HG03439 (cell line): ENCODE measurements at regions not wholly inside any gene's neighbourhood (a gene's known extent, or its start where the extent isn't known, plus 50 kb on each side); places are given as distances from the start of the nearest gene placed in this dataset.

ENCODE experiments used
- ATAC-seq: cut with Tn5 transposase; IDR thresholded peaks from one replicate; pipeline ENCODE4 v1.9.1; 2021; ENCODE audit warnings: mild to moderate bottlenecking, moderate library complexity; ENCODE audit not compliant: unreplicated experiment

GRCh38 chr5:110209401-110209800 is 517.1 kb downstream of the TMEM232 start:
- no peak for ATAC-seq

DNA sequence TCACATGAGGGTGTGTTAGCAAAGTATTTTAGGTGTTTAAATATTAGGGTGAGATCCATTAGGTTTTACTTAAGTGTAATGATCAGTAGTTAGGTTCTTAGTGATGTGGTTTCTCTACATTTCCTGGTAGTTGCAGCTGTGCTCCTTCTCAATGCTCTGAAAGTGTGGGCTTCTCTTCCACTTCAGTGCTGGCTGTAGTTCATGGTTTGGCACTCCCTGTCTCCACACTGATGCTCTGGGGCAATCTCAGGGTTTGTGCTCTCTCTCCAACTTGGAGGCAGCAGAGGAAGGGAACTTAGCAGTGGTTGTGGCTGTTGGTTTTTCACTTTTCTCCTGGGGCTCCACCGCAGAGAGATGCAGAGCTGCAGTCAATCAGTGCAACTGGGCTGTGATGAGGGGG is 507.5 kb downstream of the TMEM232 start:
- no peak for ATAC-seq

GRCh38 chr5:110219769-110220168 is 506.7 kb downstream of the TMEM232 start:
- ATAC-seq = no peak

GRCh38 chr5:110221036-110221435 is 505.4 kb downstream of the TMEM232 start:
- ATAC-seq = no peak

GRCh38 chr5:110224050-110224449 is 502.4 kb downstream of the TMEM232 start:
- no peak for ATAC-seq

DNA sequence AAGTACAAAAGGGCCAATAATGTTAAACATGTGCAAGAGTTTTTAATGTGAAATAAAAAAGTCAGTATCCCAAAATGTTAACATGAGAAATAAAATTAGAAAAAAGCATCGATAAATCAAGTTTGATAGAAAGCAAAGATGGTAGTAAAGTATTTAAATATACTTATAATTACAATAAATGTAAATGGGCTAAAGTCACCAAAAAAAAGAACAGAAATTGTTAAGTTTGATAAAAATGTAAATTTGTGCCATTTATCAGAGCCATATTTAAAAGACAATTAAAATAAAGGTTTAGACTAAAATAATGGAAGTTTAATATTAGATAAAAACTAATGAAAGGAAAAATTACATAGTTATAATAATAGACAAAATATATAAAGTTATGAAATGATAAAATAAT is 500.5 kb downstream of the TMEM232 start:
- ATAC-seq = no peak

- no peak for ATAC-seq
Measured at GRCh38 chr5:110239786-110240185, 486.7 kb downstream of the TMEM232 start.

DNA sequence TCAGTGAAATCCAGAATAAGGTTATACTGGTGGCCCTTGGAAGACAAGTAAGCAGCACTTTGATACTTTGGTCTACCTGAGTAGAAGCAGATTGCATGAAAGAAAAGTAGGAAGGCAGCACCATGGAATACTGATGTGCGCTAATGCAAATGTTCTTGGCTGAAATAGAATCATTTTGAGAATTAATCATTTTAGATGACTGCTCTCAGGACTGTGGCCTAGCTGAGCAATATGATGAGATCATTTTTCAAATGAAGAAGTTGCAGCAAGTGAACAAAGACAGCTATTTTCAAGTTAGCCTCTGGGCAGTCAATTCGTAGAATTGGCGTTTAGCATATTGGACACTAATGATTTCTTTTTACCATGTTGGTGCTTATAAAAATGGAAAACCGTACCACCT is 483.5 kb downstream of the TMEM232 start:
- ATAC-seq = no peak

DNA sequence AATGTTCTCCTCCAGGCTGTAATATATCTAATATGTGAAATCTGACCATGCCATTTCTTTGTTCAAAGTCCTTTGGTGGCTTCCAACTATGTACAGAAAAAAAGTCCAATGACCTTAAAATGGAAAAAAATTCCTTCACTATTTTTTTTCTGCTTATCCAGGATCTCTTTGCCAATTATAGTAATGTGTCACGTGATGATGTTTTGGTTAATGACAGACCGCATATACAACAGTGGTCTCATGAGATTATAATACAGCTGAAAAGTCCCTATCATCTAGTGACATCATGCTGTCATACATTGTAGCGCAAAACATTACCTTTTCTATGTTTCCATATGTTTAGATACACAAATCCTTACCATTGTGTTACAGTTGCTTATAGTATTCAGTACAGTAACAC is 477.6 kb downstream of the TMEM232 start:
- ATAC-seq = no peak

- no peak for ATAC-seq
Measured at GRCh38 chr5:110250355-110250754, 476.1 kb downstream of the TMEM232 start.

DNA sequence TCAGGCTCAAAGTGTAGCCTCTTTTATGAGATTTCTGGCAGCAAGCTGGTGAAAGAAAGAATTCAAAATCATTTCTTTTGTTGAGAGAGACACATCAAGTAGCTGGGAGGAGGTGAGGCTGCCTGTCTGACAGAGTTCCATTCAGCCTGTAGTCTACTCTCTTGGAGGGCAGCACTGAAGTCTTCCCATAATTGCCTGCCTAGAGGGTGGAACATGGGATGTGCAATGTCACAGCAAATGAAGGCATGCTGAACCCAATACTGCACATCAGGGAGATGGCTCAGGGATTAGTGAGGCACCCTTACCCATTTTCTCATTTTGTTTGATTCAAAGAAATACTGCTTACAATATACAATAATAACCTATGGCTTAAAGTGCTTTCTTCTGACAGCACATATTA is 475.7 kb downstream of the TMEM232 start:
- ATAC-seq = no peak

- ATAC-seq = no peak
Measured at GRCh38 chr5:110251366-110251765, 475.1 kb downstream of the TMEM232 start.

- no peak for ATAC-seq
Measured at GRCh38 chr5:110255194-110255593, 471.3 kb downstream of the TMEM232 start.

DNA sequence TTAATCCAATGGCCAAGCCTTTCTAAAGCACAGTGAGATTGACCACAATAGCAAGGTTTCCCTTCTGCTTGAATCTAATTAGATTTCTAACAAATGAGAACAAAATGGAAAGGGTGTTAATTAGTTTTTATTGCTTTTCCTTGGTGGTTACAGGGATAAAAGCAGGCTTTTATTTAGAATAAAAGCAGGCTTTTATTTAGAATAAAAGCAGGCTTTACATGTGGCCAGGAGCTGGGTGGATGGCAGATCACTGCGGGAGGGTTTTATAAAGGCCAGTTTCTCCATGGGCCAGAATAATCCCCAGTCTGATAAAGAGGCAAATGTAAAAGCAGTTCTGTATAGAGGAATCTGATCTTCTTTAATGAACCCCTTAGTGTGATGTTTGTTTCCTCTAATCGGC is 470.2 kb downstream of the TMEM232 start:
- ATAC-seq = no peak

DNA sequence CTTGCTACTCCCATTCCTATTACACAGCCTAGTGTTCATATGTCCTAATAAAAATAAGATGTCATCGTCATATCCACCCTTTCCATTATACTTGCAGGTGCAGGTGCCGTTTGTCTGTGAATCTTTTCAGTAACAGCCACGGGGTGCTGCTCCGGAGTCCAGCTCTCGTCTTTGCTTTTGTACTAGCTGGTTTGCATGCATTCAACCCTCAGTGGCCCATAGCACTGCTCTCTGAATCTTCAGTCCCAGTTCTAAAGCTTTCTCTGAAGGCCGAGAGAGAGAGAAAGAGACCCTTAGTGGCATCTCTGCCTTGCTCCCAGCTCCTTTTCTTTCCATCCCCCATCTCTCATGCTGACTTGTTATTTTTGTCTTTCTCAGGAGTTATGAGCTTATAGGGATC is 468.5 kb downstream of the TMEM232 start:
- no peak for ATAC-seq

DNA sequence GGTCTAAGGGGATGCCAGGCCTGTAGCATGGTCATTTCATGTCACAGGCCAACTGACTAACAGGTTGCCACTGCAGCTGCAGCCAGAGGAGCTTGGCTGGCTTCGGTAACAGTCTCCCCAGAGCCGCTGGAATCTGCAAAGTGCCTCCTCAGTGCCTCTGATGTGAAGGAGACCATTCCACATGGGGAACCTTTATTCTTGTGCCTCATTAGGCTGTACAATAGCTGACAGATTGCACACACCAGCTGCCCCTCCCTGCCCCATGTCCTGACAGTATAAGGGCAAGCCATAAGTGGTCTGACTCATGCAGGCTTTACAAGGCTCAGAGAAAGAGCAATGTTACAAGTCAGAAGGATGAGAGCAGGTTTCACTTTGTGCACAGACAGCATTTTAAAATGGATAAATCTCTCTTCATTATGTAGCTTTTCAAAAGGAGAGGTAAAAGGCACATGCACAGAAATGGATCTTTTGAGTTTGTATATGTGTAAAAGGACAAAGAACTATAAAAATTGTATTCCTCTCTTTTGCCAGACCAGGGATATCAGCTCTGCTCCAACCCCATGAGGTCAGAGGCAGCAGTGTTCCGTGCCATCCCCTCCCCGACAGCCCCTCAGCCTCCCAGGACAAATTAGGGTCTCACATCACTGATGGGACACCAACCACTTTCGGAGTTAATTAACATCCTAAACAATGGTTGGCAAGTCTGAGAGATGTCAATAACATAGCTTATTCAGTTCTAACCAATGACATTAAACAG is 467.8 kb downstream of the TMEM232 start:
- ATAC-seq = no peak

GRCh38 chr5:110262749-110263148 is 463.7 kb downstream of the TMEM232 start:
- ATAC-seq = no peak

DNA sequence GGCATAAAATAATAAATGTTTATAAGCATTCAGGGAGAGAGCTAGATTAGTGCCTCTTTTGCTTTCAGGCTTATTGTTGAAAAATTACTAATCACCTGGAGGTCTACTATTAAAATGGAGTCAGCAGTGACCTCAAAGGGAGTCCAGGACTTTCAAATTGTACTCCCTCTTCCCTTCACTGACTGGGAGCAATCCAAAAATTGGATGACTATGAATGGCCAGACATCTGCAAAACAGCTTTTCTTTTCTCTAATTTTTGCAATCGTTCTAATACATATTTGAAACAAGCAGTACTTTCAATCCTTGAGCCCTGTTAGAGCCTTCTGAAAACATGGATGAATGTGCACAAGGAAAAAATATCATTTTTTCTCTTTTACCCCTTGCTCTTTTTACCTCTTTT is 461.8 kb downstream of the TMEM232 start:
- no peak for ATAC-seq

- no peak for ATAC-seq
Measured at GRCh38 chr5:110265162-110265561, 461.3 kb downstream of the TMEM232 start.

DNA sequence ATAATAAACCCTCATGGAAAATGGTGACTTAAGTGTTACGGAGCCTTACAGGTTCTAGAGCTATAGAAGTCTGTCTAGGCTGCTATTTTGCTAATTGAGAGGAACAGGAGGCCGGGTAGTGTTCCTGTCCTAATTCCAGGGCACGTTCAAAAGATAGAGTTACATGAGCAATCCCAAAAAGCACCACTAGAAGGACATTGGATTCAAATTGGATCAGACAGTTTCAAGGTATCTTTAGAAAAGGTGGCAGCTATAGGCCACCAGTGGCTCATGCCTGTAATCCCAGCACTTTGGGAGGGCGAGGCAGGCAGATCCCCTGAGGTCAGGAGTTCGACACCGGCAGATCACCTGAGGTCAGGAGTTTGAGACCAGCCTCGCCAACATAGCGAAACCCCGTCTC is 458.8 kb downstream of the TMEM232 start:
- no peak for ATAC-seq

DNA sequence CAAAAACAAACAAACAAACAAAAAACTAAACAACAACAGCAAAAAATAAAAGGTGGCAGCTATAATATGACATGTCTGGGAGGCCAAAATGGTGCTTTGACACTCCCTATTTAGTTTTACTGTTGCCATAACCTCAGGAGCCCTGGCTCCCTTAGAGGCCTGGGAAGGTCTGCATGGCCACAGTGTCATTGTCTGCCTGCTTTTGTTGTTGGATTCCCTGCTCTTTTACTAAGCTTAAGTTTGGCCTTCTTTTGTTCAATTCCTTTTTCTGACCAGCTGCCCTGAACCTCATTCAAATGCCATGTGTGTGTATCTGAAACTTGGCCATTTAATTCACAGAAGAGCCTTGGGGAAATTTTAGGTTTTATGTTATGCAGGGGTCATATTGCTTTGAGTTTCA is 458.2 kb downstream of the TMEM232 start:
- no peak for ATAC-seq

GRCh38 chr5:110268985-110269384 is 457.5 kb downstream of the TMEM232 start:
- ATAC-seq = no peak

DNA sequence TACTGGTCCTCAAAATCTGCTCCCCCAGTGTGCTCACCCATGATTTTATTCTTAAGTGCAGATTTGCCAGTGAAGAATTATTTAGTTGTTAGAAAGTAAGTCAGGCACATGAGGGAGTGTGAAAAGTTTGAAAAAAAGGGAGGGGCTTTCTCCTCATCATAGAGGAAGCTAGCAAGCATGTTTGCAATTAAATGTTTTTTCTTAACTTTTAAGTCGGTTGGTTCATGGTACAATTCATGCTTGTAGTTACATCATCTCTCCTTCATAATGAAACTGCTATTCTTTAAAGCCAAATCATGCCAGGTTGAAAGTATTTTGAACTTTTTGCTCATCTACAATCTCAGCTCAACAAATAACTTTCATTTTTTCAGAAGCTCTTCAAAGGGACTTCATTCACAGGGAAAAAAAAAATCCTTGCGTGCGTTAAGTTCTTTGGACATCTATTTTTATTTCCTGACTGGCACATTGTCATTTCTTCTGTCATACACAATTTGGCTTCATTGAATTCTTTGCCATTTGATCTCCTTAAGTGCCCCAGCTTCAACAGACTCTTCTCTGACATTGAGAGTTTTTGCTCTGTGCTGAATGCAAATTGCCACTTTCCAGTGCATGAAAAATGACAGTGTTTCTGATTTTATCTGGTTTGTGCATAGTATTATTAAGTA is 456.9 kb downstream of the TMEM232 start:
- no peak for ATAC-seq
